Hematopoietic multipotent progenitor cell (in vitro differentiated cells): ENCODE measurements at regions not wholly inside any gene's neighbourhood (a gene's known extent, or its start where the extent isn't known, plus 50 kb on each side); places are given as distances from the start of the nearest gene placed in this dataset.

Experiments used
- DNase-seq, 3 donors: peaks; one replicate each; pipeline ENCODE4 v3.0.0-alpha.2; 2011 to 2015; ENCODE audit warnings: low read depth in 2 of 3, low spot score in 2 of 3

GRCh38 chr12:93127582-93128331, 198.7 kb upstream of the EEA1 start:
- DNase-seq: no peak

GRCh38 chr12:93128332-93128707, 199.2 kb upstream of the EEA1 start:
- no peak for DNase-seq

- DNase-seq: no peak
Measured at GRCh38 chr12:93130366-93131054, 201.4 kb upstream of the EEA1 start.

- DNase-seq: no peak
Measured at GRCh38 chr12:93133361-93133760, 204.3 kb upstream of the EEA1 start.

GRCh38 chr12:93134175-93134890, 205.2 kb upstream of the EEA1 start:
- DNase-seq: no peak

GRCh38 chr12:93134893-93135285, 205.8 kb upstream of the EEA1 start:
- no peak for DNase-seq

GRCh38 chr12:93135286-93136239, 206.5 kb upstream of the EEA1 start:
- peak in 1 of 3 donors; percentile 10 for DNase-seq

GRCh38 chr12:93136253-93137055, 207.4 kb upstream of the EEA1 start:
- DNase-seq: no peak

GRCh38 chr12:93137656-93138612, 208.8 kb upstream of the EEA1 start:
- no peak for DNase-seq

- DNase-seq: no peak
Measured at GRCh38 chr12:93139028-93139665, 210.1 kb upstream of the EEA1 start.

- DNase-seq: no peak
Measured at GRCh38 chr12:93140325-93140724, 211.2 kb upstream of the EEA1 start.

GRCh38 chr12:93140801-93141200, 211.7 kb upstream of the EEA1 start:
- no peak for DNase-seq

- no peak for DNase-seq
Measured at GRCh38 chr12:93142881-93143280, 213.8 kb upstream of the EEA1 start.

- DNase-seq: no peak
Measured at GRCh38 chr12:93144109-93144508, 215.0 kb upstream of the EEA1 start.

GRCh38 chr12:93145086-93145485, 216.0 kb upstream of the EEA1 start:
- no peak for DNase-seq

- DNase-seq: no peak
Measured at GRCh38 chr12:93146263-93146939, 217.3 kb upstream of the EEA1 start.

- DNase-seq: no peak
Measured at GRCh38 chr12:93146970-93147369, 217.9 kb upstream of the EEA1 start.

GRCh38 chr12:93148412-93148811, 219.3 kb upstream of the EEA1 start:
- no peak for DNase-seq
